NCI-H2171 treated with DMSO at 0.1 percent for 48 hours (cell line): ENCODE measurements at regions not wholly inside any gene's neighbourhood (a gene's known extent, or its start where the extent isn't known, plus 50 kb on each side); places are given as distances from the start of the nearest gene placed in this dataset.
A peak's percentile ranks its signal among the peaks of the same experiment; 100 is the strongest.
"Not testable (repeated sequence)": the region's sequence is repeated elsewhere in the genome, so short reads cannot be mapped to it uniquely, and the experiment has no call there.

Experiments used
- DNase-seq: peaks from one replicate; lab custom pipeline; 2025; lab: John Stamatoyannopoulos, UW

DNA sequence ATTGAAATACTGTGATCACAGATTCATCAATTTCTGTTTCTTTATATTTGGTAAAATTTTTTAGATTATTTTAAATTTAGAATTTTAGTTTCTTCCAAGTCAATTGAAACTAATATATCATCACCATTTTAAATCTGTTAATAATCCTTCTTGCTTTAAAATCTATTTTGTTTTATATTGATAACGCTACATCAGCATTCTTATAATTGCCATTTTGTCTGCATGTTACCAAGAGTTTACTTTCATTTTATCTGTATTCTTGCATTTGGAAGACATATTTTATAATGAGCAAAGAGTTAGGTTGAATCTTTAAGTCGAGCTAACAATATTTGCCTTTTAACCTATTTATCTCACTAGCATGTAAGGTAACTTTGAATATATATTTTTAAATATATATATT lies 890.6 kb downstream of the DNAJB9 start:
- DNase-seq = no peak

DNA sequence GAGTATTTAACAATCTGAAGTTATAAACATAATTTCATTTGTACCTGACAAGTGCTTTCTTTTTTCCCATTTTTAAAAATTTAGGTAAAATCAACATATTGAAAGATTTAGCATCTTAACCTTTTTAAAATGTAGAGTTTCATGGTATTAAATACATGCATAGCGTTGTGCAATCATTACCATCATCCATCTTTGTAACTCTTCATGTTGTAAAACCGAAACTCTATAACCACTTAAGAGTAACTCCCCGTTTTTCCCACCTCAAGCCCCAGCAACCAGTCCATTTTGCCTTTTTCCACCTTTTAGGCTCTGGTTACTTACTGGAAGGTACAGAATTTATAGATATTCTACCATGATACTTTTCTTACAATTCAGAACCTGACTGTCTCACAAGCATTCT lies 892.5 kb downstream of the DNAJB9 start:
- DNase-seq = no peak

DNA sequence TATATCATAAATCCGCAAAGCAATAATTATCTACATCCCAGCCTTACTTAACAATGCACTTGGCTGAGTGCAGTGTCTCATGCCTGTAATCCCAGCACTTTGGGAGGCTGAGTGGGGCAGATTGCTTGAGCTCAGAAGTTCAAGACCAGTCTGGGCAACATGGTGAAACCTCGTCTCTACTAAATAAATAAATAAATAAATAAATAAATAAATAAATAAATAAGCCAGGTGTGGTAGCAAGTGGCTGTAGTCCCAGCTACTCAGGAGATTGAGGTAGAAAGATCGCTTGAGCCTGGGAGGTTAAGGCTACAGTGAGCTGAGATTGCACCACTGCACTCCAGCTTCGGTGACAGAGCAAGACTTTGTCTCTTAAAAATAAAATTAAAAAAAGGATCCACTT lies 898.1 kb downstream of the DNAJB9 start:
- not testable (repeated sequence) for DNase-seq

DNA sequence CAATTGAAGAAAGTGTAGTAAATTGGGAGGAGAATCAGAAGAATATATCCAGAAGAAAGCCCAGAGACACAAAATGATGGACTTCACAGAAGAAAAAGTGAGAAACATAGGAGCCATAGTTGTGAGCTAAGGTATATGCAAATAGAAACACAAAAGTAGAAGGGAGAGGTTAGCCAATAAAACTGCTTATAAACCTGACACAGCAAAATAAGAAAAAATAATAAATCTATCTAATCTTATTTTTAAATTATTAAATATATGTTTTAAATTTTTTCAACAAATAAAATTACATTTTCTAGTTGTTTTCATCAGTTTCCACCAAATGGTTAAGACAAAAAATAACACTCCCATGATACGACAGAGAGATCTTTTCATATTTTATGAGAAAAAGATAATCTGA lies 903.5 kb downstream of the DNAJB9 start:
- DNase-seq = no peak

DNA sequence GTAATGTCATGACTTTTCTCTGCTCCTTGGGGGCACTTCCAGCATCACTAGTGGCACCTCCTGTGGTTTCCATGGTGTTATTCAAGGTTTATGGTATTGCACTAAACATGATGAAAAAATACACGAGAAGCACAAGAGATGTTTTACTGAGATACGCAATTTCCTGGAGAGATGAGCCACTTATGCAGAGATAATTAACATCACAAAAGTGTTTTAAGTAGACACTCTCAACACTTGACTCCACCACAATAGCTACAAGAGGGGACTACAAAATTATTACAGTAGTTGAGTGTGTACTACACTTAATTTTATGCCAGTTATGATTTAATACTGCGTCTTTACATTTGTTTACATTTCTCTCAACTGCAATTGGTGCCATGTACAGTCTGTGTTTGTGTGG lies 906.7 kb downstream of the DNAJB9 start:
- no peak for DNase-seq

DNA sequence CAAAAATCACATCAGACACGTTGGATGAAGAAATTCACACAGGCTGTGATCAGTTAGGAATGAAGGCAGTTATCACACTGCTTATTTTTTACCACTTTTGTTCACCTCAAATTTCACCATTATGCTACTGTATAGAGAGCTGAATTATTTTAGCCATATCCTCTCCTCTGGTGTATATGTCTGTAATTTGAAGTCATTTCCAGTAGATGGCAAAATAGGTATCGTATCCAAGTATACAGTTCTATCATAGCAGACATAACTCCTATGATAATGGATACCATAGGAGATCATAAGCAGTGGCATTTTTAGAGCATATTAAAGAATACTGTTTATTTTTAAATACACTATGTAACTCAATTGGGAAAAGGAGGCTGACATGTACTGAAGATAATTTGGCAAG lies 909.7 kb downstream of the DNAJB9 start:
- peak; percentile 14 for DNase-seq

DNA sequence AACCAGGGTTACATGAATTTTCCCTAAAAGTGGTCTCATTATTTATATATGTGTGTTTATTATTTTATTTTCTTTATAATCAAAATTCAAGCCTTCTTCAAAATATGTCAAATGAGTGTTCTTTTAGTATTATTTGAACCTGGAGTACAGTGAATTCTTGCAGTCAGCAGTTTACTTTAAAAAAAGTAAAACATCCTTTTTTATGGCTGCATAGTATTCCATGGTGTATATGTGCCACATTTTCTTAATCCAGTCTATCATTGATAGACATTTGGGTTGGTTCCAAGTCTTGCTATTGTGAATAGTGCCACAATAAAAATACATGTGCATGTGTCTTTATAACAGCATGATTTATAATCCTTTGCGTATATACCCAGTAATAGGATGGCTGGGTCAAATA lies 920.9 kb downstream of the DNAJB9 start:
- DNase-seq = not testable (repeated sequence)

DNA sequence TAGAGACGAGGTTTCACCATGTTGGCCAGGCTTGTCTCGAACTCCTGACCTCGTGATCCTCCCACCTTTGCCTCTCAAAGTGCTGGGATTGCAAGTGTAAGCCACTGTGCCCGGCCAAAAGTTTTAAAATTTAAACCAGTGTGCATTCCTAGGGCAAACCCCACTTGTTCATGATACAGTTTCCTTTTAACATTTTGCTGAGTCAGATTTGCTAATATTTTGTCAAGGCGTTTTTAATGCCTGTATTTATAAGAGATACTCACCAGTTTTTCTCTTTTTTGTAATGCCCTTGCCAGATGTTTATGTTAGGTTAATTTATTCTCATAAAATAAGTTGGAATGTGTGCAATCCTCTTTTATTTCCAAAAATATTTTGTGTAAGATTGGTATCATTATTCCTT lies 927.4 kb downstream of the DNAJB9 start:
- no peak for DNase-seq

DNA sequence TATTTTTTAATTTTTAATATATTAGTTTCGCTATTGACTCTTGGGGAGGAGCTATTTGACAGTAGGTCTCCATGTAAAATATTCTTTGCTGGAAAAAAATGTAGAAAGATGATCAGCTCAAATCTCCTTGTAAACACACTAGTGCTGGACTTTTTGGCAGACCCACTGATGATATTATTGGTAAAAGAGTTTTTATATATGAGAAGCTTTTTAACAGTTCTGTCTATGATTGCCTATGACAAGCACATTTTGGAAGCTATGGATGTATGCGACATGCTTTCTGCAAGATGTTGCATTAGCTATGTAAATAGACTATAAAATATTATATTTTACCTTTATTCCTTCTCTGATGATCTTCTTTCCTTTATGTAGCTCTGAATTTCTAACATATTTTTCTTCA lies 928.5 kb downstream of the DNAJB9 start:
- DNase-seq = no peak

DNA sequence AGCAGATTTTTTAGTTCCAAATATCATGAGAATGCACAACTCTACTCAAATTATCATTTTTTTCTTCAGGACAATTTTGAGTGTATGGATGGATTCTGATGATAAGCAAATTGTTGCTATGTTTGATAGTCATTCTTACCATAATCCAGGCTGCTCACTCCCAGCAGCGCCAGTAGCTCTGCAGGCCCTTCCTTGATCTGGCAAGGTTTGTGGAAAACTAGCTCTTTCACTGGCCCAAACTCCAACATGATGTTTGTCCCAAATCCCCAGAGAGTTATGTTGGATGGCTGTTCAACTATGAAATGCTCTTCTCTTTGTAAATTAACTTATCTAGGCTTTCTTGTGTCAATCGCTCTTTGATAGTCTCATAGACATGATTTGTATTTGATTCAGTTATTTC lies 933.7 kb downstream of the DNAJB9 start:
- no peak for DNase-seq

DNA sequence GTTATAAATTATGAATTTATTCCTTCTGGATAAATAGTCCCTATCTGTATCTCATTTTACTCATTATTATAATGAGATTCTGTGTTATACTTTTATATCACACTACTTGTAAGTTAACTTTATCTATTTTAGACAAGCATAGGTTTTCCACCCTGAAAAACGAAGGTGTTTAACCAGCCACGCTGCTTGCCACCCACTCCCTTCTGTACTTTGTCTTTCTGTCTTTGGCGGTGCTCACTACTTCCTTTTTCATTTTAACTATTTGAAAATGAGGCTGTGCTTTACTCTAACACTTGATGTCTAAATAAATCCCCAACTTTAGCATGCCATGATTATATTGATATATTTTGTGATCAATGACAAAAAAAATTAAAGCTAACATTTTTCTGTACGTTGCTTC lies 952.9 kb downstream of the DNAJB9 start:
- DNase-seq = no peak

DNA sequence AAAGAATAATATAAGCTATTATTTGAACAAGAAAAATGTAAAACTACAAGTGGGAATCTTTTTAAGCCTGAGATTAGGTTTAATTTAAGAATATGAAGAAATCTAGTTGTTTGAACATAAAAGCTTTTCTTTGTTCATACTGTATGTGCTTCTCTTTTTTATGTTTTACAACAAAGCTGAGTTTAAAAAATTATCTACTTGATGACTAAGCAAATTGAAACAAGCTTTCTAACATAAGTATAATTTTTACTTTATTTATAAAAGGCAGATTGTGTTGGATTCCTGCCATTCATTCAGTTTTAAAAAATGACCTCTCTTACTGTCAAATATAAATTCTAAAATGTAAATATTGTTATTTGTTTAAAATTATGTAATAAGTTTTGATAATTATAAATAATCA lies 958.2 kb downstream of the DNAJB9 start:
- DNase-seq = no peak

DNA sequence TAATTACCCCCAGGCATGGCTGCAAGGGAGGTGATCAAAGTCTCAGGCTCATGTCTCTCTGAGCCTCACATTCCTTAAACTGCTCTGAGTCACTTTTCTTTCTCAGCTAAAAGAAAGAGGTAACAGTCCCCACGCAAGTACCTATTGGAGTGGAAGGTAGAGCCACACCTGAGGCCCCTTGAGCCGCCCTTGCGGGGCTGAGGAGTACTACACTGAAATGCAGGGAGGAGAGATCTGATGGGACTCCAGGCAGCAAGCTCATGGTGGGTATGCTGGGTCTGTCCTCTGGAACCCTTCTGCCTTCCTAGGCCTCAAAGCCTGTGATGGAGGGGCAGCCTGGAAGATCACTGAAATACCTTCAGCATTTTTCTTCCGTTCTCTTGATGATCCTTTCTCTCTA lies 960.0 kb downstream of the DNAJB9 start:
- no peak for DNase-seq

DNA sequence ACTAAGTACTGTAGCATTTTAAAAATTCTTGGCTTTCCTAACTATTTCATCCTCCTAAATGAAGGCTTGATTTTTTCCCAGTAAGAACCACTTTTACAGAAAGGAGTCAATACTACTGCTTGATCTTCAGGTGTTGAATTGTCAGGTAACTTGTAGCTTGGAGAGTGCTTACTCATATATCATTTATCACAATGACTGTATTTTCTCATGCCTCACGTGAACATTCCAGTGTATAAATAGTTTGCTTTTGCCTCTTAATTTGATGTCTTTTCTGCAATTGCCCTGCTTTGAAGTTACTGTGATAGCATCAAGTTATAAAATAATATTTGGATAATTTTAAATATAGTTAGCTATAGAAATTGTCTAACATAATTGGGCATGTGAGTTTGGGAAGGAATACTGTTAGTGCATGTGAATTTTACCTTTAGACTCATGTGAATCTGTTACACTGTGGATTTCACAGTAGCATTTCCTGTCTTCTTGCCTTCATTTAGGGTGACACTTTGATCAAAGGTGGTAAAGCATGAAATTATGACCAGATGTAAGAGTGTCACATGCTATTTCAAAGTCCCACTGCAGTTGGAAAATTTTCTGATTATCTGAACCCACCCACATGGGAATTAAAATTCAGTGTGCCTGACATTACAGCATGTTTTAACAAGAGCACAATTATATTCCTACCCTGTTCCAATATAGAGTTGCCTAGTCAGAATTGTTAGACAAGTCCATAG lies 962.8 kb downstream of the DNAJB9 start:
- no peak for DNase-seq

DNA sequence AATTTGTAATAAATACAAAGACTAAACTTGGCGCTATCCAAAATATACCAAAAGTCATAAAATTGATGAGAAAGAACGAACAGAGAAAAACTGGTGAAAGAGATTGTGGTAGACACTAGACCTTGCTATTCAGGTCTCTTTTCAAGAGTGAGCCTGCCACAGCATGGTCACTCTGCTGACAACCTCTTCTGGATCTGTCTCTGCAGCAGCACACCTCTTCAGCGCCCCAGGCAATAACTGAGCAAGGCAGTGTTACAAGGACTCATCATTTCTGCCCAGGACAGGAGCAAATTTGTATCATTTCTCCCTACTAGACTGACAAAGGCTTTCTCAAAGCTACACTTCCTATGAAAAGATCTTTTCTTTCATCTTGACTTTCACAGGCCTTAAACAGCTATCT lies 976.0 kb downstream of the DNAJB9 start:
- DNase-seq = no peak

DNA sequence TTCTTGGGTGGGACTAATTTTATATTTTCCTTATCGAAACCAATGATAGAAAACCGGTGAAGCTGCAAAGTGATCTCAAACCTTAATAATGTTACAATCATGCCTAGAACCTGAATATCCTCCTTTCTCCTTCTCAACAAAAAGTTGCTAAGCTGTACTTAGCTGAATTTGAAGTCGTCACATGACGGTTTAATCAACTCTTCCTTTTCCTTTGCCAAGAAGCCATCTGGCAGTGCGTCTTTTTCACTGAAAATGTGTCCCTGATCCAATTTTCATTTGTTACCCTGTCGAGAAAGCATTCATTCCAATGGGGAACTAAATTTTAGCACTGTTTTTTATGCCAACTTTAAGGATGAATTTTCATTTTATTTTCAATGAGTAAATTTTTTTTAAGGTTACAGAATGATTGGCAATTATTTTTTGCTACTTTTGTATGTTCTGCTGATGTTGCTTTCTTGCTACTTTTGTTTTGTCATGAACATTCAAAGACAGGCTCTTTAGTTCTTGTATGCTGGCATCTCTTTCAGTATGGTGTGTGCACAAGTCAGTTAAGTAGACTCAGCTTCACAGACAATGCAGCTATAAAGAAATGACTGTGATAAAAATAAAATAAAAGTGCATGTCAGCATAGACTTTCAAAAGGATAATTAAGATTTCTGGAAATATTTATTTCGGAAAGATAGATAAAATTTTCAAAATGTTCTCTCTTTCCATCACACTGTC lies 980.0 kb downstream of the DNAJB9 start:
- DNase-seq = no peak

DNA sequence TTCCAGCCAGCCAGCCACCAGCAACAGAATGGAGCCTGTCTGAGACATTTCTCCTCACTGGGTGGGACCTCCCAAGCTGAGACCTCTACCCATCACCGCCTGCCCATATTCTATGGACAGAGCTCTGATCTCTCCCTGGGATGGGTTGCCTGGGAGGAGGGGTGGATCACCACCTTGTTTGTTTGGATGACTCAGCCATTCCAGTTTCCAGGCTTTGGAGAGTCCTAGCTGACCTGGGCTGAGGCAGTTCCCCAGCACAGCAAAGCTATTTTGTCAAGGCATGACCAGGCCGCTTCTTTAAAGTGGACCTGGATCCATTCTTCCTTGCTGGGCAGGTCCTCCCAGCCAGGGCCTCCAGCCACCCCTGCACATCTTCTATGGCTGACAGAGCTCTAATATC lies 982.3 kb downstream of the DNAJB9 start:
- no peak for DNase-seq

DNA sequence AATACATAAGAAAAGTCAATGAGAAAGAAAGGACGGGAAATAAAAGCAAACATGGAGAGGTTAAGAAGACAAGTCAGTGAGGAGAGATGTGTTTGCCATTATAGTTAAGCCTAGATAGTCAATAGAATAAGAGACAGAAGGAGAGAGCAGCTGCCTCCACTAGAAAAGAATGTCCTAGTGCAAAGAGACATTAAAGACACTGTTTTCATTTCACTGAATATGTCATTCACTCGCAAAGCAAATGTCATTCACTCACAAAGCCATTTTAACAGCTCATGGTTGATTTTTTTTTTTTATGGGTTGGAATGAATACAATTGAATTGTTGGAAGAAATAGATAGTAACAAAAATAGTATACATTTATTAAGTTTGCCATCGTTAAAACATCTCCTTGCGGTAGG lies 1007.6 kb downstream of the DNAJB9 start:
- no peak for DNase-seq

DNA sequence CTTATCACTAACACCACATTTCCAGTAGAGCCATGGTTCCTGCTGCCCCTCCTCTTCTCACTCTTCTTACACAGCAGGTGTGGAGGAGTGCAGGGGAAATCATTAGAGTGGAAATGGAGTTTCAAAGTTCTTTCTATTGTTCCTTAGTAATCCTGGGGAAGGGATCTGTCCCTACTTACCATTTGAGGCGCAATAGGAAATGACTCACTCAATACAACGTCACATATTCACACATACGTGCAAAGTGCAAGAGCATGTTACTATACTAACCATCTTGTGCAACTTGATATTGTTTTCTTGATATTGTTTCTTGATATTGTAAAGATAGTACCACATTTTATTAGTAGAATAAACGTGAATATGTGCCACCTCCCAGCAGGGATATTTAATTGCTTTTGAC lies 1010.2 kb downstream of the DNAJB9 start:
- no peak for DNase-seq

DNA sequence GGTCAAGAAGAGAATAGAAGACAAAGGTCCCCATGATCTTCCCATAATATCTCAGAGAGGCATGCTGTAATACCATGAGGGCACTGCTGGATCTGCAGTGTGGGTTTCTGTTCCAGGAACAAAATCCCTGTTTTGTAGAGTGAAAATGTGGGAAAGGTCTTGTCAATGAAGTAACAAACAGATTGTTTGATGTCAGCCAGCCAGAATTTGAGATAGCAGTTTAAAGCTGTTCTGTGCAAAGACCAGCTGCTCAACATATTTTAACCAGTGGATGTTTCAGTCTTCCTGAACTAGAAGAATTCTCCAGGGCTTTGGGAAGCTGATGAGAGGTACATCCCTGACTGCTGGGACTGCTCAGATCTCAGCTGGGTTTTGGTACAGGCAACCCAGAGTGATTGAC lies 1012.5 kb downstream of the DNAJB9 start:
- DNase-seq = peak; percentile 75

DNA sequence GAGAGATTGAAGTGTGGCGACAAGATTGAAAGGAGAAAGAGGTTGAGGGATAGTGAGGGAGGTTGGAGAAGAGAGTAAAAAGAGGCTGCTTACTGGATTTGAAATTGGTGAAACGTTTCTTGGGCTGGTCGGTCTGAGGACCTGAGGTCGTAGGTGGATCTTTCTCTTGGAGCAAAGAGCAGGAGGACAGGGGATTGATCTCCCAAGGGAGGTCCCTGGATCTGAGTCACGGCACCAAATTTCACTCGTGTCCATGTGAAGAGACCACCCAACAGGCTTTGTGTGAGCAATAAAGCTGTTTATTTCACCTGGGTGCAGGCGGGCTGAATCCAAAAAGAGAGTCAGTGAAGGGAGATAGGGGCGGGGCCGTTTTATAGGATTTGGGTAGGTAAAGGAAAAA lies 1027.3 kb downstream of the DNAJB9 start:
- DNase-seq = not testable (repeated sequence)

DNA sequence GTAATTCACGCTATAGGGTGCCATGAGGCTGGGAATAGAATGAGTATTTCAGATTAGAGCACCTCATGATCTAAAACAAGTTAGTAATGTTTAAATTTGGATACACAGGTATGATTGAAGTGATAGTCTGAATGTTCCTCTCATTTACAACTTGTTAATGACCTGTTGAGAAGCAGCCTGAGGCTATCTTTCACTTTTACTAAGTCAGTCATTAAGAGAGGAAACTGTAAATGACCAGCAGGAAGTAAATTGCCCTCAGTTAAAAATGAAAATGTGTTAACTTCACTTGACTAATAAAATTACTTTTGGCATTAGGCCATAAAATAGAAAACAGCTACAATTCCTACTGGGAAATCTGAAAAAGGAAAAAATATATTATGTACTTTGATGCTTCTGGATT lies 1042.0 kb downstream of the DNAJB9 start:
- no peak for DNase-seq

DNA sequence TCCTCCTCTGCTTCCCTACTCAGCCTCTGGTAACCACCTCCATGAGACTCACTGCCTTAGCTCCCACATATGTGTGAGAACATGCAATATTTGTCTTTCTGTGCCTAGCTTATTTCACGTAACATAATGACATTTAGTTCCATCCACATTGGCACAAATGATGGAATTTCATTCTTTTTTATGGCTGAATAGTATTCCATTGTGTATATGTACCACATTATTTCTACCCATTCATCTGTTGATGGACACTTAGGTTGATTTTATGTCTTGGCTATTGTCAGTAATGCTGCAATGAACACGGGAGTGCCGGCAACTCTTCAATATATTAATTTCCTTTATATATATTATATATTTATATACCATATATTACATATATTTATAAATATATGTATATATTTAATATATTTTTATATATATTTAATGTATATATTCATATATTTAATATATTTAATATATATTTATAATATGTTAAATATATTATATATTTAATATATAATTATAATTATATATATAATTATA lies 1046.9 kb downstream of the DNAJB9 start:
- DNase-seq = no peak

DNA sequence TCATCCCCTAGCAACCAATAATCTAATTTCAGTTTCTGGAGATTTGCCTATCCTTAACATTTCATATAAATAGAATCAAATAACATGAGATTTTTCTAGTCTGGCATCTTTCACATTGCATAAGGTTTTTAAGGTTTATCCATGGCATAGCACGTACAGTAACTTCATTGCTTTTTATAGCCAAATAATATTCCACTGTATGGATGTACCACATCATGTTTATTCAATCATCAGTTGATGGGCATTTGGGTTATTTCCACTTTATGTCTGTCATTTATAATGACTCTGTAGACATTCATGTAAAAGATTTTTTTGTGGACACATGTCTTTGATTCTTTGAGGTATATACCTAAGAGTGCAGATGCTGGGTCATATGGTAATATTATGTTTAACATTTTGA lies 1052.6 kb downstream of the DNAJB9 start:
- DNase-seq = no peak
